Tibial nerve (tissue), 4 donors: ENCODE measurements at regions not wholly inside any gene's neighbourhood (a gene's known extent, or its start where the extent isn't known, plus 50 kb on each side); places are given as distances from the start of the nearest gene placed in this dataset.
A peak's percentile ranks its signal among the peaks of the same experiment; 100 is the strongest.

Experiments
- DNase-seq, 2 donors: peaks; one replicate each; pipeline ENCODE4 v3.0.0-alpha.2; 2019; ENCODE audit warnings: low spot score in 2 of 2
- H3K27ac ChIP-seq, 4 donors: fragments of 200-600 bp; sonication (generic) in 3 of 4; one replicate each; pipeline ENCODE4 v1.5.1; 2017 to 2019; ENCODE audit warnings: mild to moderate bottlenecking in 1 of 4
- H3K27me3 ChIP-seq, 2 donors: fragments of 200-600 bp; sonication (generic) in 1 of 2; one replicate each; pipeline versions ENCODE4 v1.5.1 to v1.6.0; 2017 to 2019
- H3K36me3 ChIP-seq, 3 donors: fragments of 200-600 bp; sonication (generic); one replicate each; pipeline ENCODE4 v1.5.1; 2018 to 2019
- H3K4me1 ChIP-seq, 4 donors: fragments of 200-600 bp; sonication (generic) in 3 of 4; one replicate each; pipeline ENCODE4 v1.5.1; 2017 to 2019
- H3K4me3 ChIP-seq, 4 donors: fragments of 200-600 bp; sonication (generic) in 3 of 4; one replicate each; pipeline ENCODE4 v1.5.1; 2017 to 2019; ENCODE audit warnings: mild to moderate bottlenecking in 1 of 4, moderate library complexity in 1 of 4
- H3K9me3 ChIP-seq, 4 donors: fragments of 200-600 bp; sonication (generic) in 3 of 4; one replicate each; pipeline ENCODE4 v1.5.1; 2017 to 2019
- CTCF ChIP-seq, 5 experiments: fragments of 200-600 bp in 3 of 5; fragments of 450-650 bp in 2 of 5; sonication (generic) in 3 of 5; IDR thresholded peaks; one replicate each; pipeline ENCODE4 v1.5.1; 2016 to 2019; ENCODE audit warnings: antibody characterized with exemption in 5 of 5, mild to moderate bottlenecking in 3 of 5, moderate library complexity in 2 of 5
- EP300 ChIP-seq, 2 donors: sonication (generic); formaldehyde crosslinking; IDR thresholded peaks; one replicate each; pipeline ENCODE4 v1.6.1; 2017; ENCODE audit warnings: antibody characterized with exemption in 2 of 2, mild to moderate bottlenecking in 1 of 2
- POLR2A ChIP-seq, 2 donors: fragments of 450-650 bp; IDR thresholded peaks; one replicate each; pipeline ENCODE4 v1.6.1; 2017; ENCODE audit warnings: antibody characterized with exemption in 2 of 2, mild to moderate bottlenecking in 2 of 2, moderate library complexity in 2 of 2
- WGBS, 2 donors: methylation state at CpG; one replicate each; pipeline ENCODE4 v1.1.5; 2018; 5-methylcytosine and 5-hydroxymethylcytosine counted together

DNA sequence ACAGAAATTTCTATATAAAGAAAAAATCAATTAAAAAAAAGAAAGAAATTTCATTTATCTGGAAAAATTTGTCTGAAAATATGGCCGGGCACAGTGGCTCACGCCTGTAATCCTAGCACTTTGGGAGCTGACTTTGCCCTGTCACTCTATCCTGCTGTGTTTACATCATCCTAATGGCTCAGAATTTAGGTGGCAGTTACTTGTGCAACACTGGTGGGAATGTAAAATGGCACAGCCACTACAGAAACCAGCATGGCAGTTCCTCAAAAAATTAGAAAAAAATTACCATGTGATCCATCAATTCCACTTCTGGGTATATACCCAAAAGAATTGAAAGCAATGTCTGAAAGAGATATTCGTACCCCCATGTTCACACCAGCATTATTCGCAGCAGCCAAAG lies 405.2 kb upstream of the AUTS2 start:
- Histone ChIP-seq H3K27me3 (no peaks in the 10 kb centered on the region), H3K4me1 (no peaks in the 10 kb centered on the region), H3K27ac (no peak overlapping the region), H3K36me3 (no peaks in the 10 kb centered on the region), H3K9me3 (peaks cover 0 to 3% (median 0%) of the 10 kb centered on the region in 4 donors), H3K4me3 (no peak overlapping the region)
- no peak for DNase-seq
- 90 to 94% methylated on average over 4 of the region's 4 CpGs for WGBS, 2 donors
- TF ChIP-seq POLR2A (IDR thresholded peaks at IDR 0.05) = no peak
- no peak for TF ChIP-seq CTCF (IDR thresholded peaks at IDR 0.05)
- TF ChIP-seq EP300 (IDR thresholded peaks at IDR 0.05) = no peak

GRCh38 chr7:69196593-69196992 lies 401.7 kb upstream of the AUTS2 start:
- H3K36me3 ChIP-seq = no peaks in the 10 kb centered on the region
- WGBS, 2 donors = 74 to 78% methylated on average over 1 of the region's 1 CpG
- H3K27ac ChIP-seq = no peak overlapping the region
- H3K4me1 ChIP-seq = no peaks in the 10 kb centered on the region
- TF ChIP-seq CTCF (IDR thresholded peaks at IDR 0.05) (no peak), POLR2A (IDR thresholded peaks at IDR 0.05) (no peak), EP300 (IDR thresholded peaks at IDR 0.05) (no peak)
- no peak overlapping the region for H3K4me3 ChIP-seq
- H3K27me3 ChIP-seq = no peaks in the 10 kb centered on the region
- H3K9me3 ChIP-seq = peaks cover 0 to 15% (median 1%) of the 10 kb centered on the region in 4 donors
- DNase-seq = no peak

DNA sequence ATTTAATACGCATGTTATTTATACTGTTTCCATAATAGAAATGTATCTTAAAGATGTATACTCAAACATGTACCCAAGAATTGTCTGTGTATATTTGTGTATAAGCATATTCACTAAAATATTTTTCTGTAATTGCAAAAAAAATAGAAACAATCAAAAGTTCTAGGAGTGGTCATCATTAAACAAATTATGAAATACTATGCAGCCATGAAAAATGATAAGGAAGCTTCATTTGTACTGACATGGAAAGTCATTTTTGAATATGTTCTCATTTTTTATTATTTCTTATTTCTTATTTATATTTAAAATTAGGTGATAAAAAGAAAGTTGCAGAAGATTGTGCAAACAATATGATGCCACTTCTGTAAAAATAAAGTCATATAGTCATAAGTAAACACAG lies 400.0 kb upstream of the AUTS2 start:
- 94 to 100% methylated on average over 1 of the region's 1 CpG for WGBS, 2 donors
- TF ChIP-seq CTCF (IDR thresholded peaks at IDR 0.05) (no peak), POLR2A (IDR thresholded peaks at IDR 0.05) (no peak)
- no peaks in the 10 kb centered on the region for H3K4me1 ChIP-seq
- no peak overlapping the region for H3K27ac ChIP-seq
- H3K9me3 ChIP-seq = peaks cover 0 to 15% (median 1%) of the 10 kb centered on the region in 4 donors
- DNase-seq = no peak
- H3K4me3 ChIP-seq = no peak overlapping the region
- no peaks in the 10 kb centered on the region for H3K27me3 ChIP-seq
- H3K36me3 ChIP-seq = no peaks in the 10 kb centered on the region

- Histone ChIP-seq H3K4me3 (no peak overlapping the region), H3K9me3 (peaks cover 0 to 15% (median 1%) of the 10 kb centered on the region in 4 donors), H3K27ac (peak overlapping the region in 1 of 4 donors; percentile 4), H3K4me1 (no peaks in the 10 kb centered on the region), H3K36me3 (no peaks in the 10 kb centered on the region), H3K27me3 (no peaks in the 10 kb centered on the region)
- no peak for TF ChIP-seq CTCF (IDR thresholded peaks at IDR 0.05)
- TF ChIP-seq POLR2A (IDR thresholded peaks at IDR 0.05) = no peak
- no peak for TF ChIP-seq EP300 (IDR thresholded peaks at IDR 0.05)
- 66 to 85% methylated on average over 5 of the region's 5 CpGs for WGBS, 2 donors
- no peak for DNase-seq
These were observed 399.2 kb upstream of the AUTS2 start for GRCh38 chr7:69199041-69199440.

- Histone ChIP-seq H3K36me3 (no peaks in the 10 kb centered on the region), H3K4me3 (no peak overlapping the region), H3K27ac (peak overlapping the region in 1 of 4 donors; percentile 4), H3K9me3 (peaks cover 0 to 12% (median 1%) of the 10 kb centered on the region in 4 donors), H3K27me3 (no peaks in the 10 kb centered on the region), H3K4me1 (peaks cover 0 to 5% (median 0%) of the 10 kb centered on the region in 4 donors)
- WGBS, 2 donors = 13% methylated on average over 1 of the region's 1 CpG; no CpG with 5 or more reads in 1 of the 2 donors
- TF ChIP-seq EP300 (IDR thresholded peaks at IDR 0.05) (no peak), POLR2A (IDR thresholded peaks at IDR 0.05) (no peak)
- no peak for DNase-seq
These were observed 398.6 kb upstream of the AUTS2 start for GRCh38 chr7:69199661-69200060.

- Histone ChIP-seq H3K27ac (no peak overlapping the region), H3K36me3 (no peaks in the 10 kb centered on the region), H3K4me1 (peaks cover 0 to 7% (median 0%) of the 10 kb centered on the region in 4 donors), H3K27me3 (no peaks in the 10 kb centered on the region), H3K9me3 (peaks cover 0 to 10% (median 0%) of the 10 kb centered on the region in 4 donors), H3K4me3 (no peak overlapping the region)
- WGBS, 2 donors = 79 to 84% methylated on average over 2 of the region's 2 CpGs
- no peak for TF ChIP-seq POLR2A (IDR thresholded peaks at IDR 0.05)
- no peak for TF ChIP-seq CTCF (IDR thresholded peaks at IDR 0.05)
- TF ChIP-seq EP300 (IDR thresholded peaks at IDR 0.05) = no peak
- DNase-seq = no peak
These were observed 394.4 kb upstream of the AUTS2 start for GRCh38 chr7:69203871-69204270.
